Hepatocyte (in vitro differentiated cells): ENCODE measurements at regions not wholly inside any gene's neighbourhood (a gene's known extent, or its start where the extent isn't known, plus 50 kb on each side); places are given as distances from the start of the nearest gene placed in this dataset.

Experiments
- DNase-seq: peaks from one replicate; pipeline ENCODE4 v3.0.0-alpha.2; 2016; ENCODE audit warnings: low spot score
- H2AFZ ChIP-seq: fragments of 200-600 bp; sonication (generic); 2 replicates; pipeline ENCODE4 v1.6.0; 2016; ENCODE audit warnings: antibody characterized with exemption, mild to moderate bottlenecking
- H3K27ac ChIP-seq: fragments of 200-600 bp; sonication (generic); 2 replicates; pipeline ENCODE4 v1.5.1; 2016; ENCODE audit warnings: mild to moderate bottlenecking
- H3K27me3 ChIP-seq: fragments of 200-600 bp; sonication (generic); 2 replicates; pipeline ENCODE4 v1.6.1; 2016
- H3K36me3 ChIP-seq: fragments of 200-600 bp; sonication (generic); replicated peaks from 2 replicates; pipeline ENCODE4 v1.5.1; 2016; ENCODE audit warnings: low read depth; ENCODE audit not compliant: insufficient read depth
- H3K4me1 ChIP-seq: fragments of 200-600 bp; sonication (generic); 2 replicates; pipeline ENCODE4 v1.5.1; 2016; ENCODE audit warnings: mild to moderate bottlenecking, moderate library complexity; ENCODE audit not compliant: insufficient read depth
- H3K4me2 ChIP-seq: fragments of 200-600 bp; sonication (generic); 2 replicates; pipeline ENCODE4 v1.6.0; 2016
- H3K4me3 ChIP-seq: fragments of 200-600 bp; sonication (generic); 2 replicates; pipeline ENCODE4 v1.5.1; 2016; ENCODE audit warnings: mild to moderate bottlenecking
- H3K79me2 ChIP-seq: fragments of 200-600 bp; sonication (generic); 2 replicates; pipeline ENCODE4 v1.6.0; 2017; ENCODE audit warnings: mild to moderate bottlenecking
- H3K9me2 ChIP-seq: fragments of 200-600 bp; sonication (generic); replicated peaks from 2 replicates; pipeline ENCODE4 v1.6.0; 2017; ENCODE audit warnings: mild to moderate bottlenecking; ENCODE audit not compliant: insufficient read depth
- H3K9me3 ChIP-seq: fragments of 200-600 bp; sonication (generic); 2 replicates; pipeline ENCODE4 v1.5.1; 2016; ENCODE audit warnings: low read depth, mild to moderate bottlenecking
- H4K20me1 ChIP-seq: fragments of 200-600 bp; sonication (generic); 2 replicates; pipeline ENCODE4 v1.6.0; 2016; ENCODE audit warnings: mild to moderate bottlenecking; ENCODE audit not compliant: insufficient read depth, poor library complexity, severe bottlenecking
- EZH2 ChIP-seq: fragments of 200-600 bp; sonication (generic); IDR thresholded peaks from 2 replicates; pipeline ENCODE4 v1.6.1; 2016; ENCODE audit warnings: antibody characterized with exemption, mild to moderate bottlenecking, borderline replicate concordance
- EZH2phosphoT487 ChIP-seq: fragments of 200-600 bp; sonication (generic); IDR thresholded peaks from one replicate; pipeline ENCODE4 v1.6.1; 2018; ENCODE audit warnings: antibody characterized with exemption, mild to moderate bottlenecking, low read depth, moderate library complexity; ENCODE audit not compliant: unreplicated experiment, severe bottlenecking
- WGBS: methylation state at CpG from one replicate; pipeline ENCODE4 v1.1.6; 2016; ENCODE audit warnings: low lambda C conversion rate; ENCODE audit errors: missing lambda C conversion rate; 5-methylcytosine and 5-hydroxymethylcytosine counted together
- TF ChIP-seq, protein P1 (sequence below): fragments of 200-600 bp; sonication (generic); IDR thresholded peaks from 2 replicates; pipeline ENCODE4 v1.5.1; 2016; ENCODE audit warnings: antibody characterized with exemption, mild to moderate bottlenecking; ENCODE audit not compliant: poor library complexity

DNA sequence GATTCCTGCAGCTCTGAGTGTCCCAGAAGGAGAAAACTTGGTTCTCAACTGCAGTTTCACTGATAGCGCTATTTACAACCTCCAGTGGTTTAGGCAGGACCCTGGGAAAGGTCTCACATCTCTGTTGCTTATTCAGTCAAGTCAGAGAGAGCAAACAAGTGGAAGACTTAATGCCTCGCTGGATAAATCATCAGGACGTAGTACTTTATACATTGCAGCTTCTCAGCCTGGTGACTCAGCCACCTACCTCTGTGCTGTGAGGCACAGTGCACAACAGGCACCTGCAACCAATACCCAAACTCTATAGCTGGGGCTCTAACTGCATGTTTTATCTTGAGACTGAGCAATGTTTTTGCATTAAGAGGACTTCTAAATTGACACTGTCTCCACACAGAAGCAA is 379.2 kb upstream of the OR4E1 start:
- Histone ChIP-seq H3K4me1 (no peaks in the 10 kb centered on the region), H3K9me2 (no peaks in the 10 kb centered on the region), H3K36me3 (no peaks in the 10 kb centered on the region), H3K79me2 (no peaks in the 10 kb centered on the region), H3K27me3 (no peaks in the 10 kb centered on the region), H2AFZ (peak overlapping the region; percentile 2), H4K20me1 (no peaks in the 10 kb centered on the region), H3K4me2 (no peak overlapping the region), H3K4me3 (no peak overlapping the region), H3K27ac (no peak overlapping the region), H3K9me3 (no peaks in the 10 kb centered on the region)
- DNase-seq, result peak; percentile 14
- WGBS, result 64% methylated on average over 3 of the region's 3 CpGs
- no peak for TF ChIP-seq EZH2
- TF ChIP-seq, protein P1, sequence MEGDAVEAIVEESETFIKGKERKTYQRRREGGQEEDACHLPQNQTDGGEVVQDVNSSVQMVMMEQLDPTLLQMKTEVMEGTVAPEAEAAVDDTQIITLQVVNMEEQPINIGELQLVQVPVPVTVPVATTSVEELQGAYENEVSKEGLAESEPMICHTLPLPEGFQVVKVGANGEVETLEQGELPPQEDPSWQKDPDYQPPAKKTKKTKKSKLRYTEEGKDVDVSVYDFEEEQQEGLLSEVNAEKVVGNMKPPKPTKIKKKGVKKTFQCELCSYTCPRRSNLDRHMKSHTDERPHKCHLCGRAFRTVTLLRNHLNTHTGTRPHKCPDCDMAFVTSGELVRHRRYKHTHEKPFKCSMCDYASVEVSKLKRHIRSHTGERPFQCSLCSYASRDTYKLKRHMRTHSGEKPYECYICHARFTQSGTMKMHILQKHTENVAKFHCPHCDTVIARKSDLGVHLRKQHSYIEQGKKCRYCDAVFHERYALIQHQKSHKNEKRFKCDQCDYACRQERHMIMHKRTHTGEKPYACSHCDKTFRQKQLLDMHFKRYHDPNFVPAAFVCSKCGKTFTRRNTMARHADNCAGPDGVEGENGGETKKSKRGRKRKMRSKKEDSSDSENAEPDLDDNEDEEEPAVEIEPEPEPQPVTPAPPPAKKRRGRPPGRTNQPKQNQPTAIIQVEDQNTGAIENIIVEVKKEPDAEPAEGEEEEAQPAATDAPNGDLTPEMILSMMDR, result no peak
- TF ChIP-seq EZH2phosphoT487, result no peak

DNA sequence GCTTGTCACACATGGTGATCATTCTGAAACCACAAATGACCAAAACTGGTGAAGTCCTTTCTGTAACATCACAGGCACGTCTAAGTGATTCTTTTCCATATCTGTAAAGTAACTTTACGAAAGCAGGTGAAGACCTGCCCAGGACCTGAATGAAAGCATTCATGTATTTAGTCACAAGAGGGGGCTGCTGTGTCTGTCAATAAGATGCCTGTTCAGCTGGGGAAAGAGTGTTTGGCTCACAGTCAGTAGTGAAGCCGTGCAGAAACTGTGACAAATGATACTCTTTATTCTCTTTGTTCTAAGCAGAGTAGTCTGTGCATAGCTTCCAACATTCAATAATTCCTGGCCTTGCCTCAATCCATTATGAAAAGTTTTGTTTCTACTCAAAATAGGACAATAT is 373.5 kb upstream of the OR4E1 start:
- WGBS, result 27% methylated on average over 3 of the region's 3 CpGs
- H3K9me2 ChIP-seq, result no peaks in the 10 kb centered on the region
- H3K4me3 ChIP-seq, result no peak overlapping the region
- no peaks in the 10 kb centered on the region for H3K79me2 ChIP-seq
- H3K27ac ChIP-seq, result no peak overlapping the region
- H3K4me1 ChIP-seq, result no peaks in the 10 kb centered on the region
- H3K27me3 ChIP-seq, result no peaks in the 10 kb centered on the region
- H3K9me3 ChIP-seq, result no peaks in the 10 kb centered on the region
- H3K4me2 ChIP-seq, result peak overlapping the region; percentile 19
- peak overlapping the region; percentile 44 for H2AFZ ChIP-seq
- H4K20me1 ChIP-seq, result no peaks in the 10 kb centered on the region
- TF ChIP-seq, protein P1, result peak; percentile 47
- TF ChIP-seq EZH2phosphoT487, result no peak
- TF ChIP-seq EZH2, result no peak
- no peaks in the 10 kb centered on the region for H3K36me3 ChIP-seq
- DNase-seq, result peak; percentile 68

DNA sequence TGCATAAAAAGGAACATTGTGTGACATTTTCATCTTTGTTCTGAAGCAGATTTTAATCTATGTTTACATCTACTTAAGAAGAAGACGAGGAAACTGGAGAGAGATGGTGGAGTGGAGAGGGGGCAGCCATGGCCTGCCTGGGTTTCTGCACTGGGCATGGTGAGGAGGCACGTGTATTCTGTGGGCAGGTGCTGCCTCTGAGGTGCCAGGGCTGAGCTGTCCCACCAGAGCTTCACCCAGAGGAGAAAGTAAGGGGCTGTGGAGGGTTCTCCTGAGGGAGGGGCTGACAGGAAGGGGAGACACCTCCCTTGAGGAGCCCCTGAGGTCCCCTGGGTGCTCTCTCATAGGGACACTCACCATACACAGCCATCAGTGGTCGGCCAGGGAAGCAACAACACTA is 372.4 kb upstream of the OR4E1 start:
- WGBS, result 60% methylated on average over 3 of the region's 3 CpGs
- H3K4me3 ChIP-seq, result no peak overlapping the region
- no peaks in the 10 kb centered on the region for H4K20me1 ChIP-seq
- no peak overlapping the region for H2AFZ ChIP-seq
- H3K9me3 ChIP-seq, result no peaks in the 10 kb centered on the region
- no peaks in the 10 kb centered on the region for H3K79me2 ChIP-seq
- no peak overlapping the region for H3K4me2 ChIP-seq
- H3K36me3 ChIP-seq, result no peaks in the 10 kb centered on the region
- no peak for DNase-seq
- H3K4me1 ChIP-seq, result no peaks in the 10 kb centered on the region
- TF ChIP-seq, protein P1, result no peak
- TF ChIP-seq EZH2 (no peak), EZH2phosphoT487 (no peak)
- no peaks in the 10 kb centered on the region for H3K9me2 ChIP-seq
- no peaks in the 10 kb centered on the region for H3K27me3 ChIP-seq
- H3K27ac ChIP-seq, result no peak overlapping the region

DNA sequence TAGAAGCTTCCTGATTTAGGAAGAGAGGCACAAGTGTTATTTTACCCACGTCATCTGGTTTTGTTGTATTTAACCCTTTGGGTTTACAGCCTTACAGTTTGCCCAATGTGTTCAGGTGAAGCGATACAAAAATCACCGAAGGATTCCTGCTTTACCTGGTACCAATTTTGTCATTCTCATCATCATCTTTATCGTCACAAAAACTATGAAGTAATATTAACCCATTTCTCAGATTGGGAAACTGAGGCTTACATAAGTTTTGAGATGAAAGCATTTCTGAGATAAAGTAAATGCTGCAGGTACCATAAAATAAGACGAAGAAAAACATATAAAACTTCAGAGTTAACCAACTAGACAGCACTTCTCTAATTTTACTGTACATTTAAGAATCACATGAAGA is 370.6 kb upstream of the OR4E1 start:
- H3K4me2 ChIP-seq, result no peak overlapping the region
- no peak for DNase-seq
- H3K4me1 ChIP-seq, result no peaks in the 10 kb centered on the region
- no peaks in the 10 kb centered on the region for H3K79me2 ChIP-seq
- WGBS, result 64% methylated on average over 5 of the region's 5 CpGs
- no peak overlapping the region for H3K27ac ChIP-seq
- H3K9me2 ChIP-seq, result no peaks in the 10 kb centered on the region
- H3K4me3 ChIP-seq, result no peak overlapping the region
- H3K27me3 ChIP-seq, result no peaks in the 10 kb centered on the region
- H3K36me3 ChIP-seq, result no peaks in the 10 kb centered on the region
- H4K20me1 ChIP-seq, result no peaks in the 10 kb centered on the region
- H3K9me3 ChIP-seq, result no peaks in the 10 kb centered on the region
- no peak overlapping the region for H2AFZ ChIP-seq
- no peak for TF ChIP-seq EZH2phosphoT487
- no peak for TF ChIP-seq EZH2
- TF ChIP-seq, protein P1, result no peak
